ENCODE measurements at regions not wholly inside any gene's neighbourhood (a gene's known extent, or its start where the extent isn't known, plus 50 kb on each side); places are given as distances from the start of the nearest gene placed in this dataset.

DNA sequence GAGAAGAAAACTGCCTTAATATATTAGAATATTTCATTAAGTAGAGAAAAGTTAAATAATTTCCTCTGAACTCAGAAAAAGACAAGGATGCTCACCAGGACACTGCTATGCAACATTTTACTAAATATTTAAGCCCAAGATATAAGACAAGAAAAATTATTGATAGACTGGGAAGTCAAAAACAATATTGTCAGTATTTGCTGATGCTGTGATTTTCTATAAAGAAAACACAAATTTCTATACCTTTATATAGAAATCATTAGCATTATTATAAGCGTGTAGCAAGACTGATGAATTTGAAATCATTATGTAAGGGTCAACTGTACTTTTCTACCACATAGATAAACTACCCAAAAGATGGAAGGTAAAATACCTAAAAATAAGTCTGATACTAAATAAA lies 451.0 kb downstream of the RNF144A start:
- no TSS peak for BruUV-seq (replicated peaks)
- H3K9me3 ChIP-seq (ENCODE audit: low read depth, low read length, poor library complexity, severe bottlenecking): peaks cover 4% of the 10 kb centered on the region
- intact Hi-C loops (cut with micrococcal nuclease; ENCODE audit: unreplicated experiment): no loop called here

DNA sequence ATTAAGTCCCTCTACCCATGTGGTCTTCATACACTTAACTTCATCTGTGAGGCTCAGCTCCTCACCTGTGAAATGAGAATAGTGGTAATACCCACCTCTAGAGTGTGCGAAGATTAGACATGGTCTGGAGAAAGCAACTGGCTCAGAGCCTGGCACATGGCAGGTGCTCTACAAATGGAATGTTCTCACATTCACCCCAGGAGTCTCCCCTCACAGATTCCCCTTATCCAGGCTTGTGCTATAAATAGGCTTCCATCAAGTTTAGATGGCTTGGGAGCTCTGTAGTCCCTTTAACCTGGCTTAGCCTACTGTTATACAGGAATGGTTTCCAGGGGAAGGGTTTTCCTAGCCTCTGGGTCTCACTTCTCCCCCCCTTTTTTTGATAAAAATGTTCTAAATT lies 455.9 kb downstream of the RNF144A start:
- intact Hi-C loops (cut with micrococcal nuclease; ENCODE audit: unreplicated experiment): no loop called here
- ChIA-PET CTCF (no interaction called here), POLR2A (ENCODE audit: low non-redundant PET) (no interaction called here)
- no TSS peak for BruUV-seq (replicated peaks)
- TF ChIP-seq EZH2 (IDR thresholded peaks at IDR 0.05; ENCODE audit: borderline replicate concordance, low read depth, low read length, poor library complexity, severe bottlenecking): no peak
- no peak for TF ChIP-seq CTCF (conservative IDR thresholded peaks at IDR 0.05; ENCODE audit: low read depth, low read length)
- no peak overlapping the region for H3K27ac ChIP-seq (ENCODE audit: low read depth, low read length, poor library complexity, severe bottlenecking)
- H3K27me3 ChIP-seq (replicated peaks; ENCODE audit: insufficient read depth, low read depth, low read length, poor library complexity): no peaks in the 10 kb centered on the region
- H3K4me1 ChIP-seq (ENCODE audit: insufficient read depth, low read length, poor library complexity, severe bottlenecking): no peaks in the 10 kb centered on the region
- no peaks in the 10 kb centered on the region for H3K9me3 ChIP-seq (ENCODE audit: low read depth, low read length, poor library complexity, severe bottlenecking)
- DNase-seq (ENCODE audit: low spot score): no peak
- H3K36me3 ChIP-seq (ENCODE audit: insufficient read depth, low read length, poor library complexity, severe bottlenecking): no peaks in the 10 kb centered on the region
- no peak overlapping the region for H3K4me3 ChIP-seq (ENCODE audit: low read depth, low read length, poor library complexity, severe bottlenecking)

More for the DNA sequence above, 451.0 kb downstream of the RNF144A start:
- no peak overlapping the region for H3K27ac ChIP-seq (ENCODE audit: low read depth, low read length, poor library complexity, severe bottlenecking)
- H3K4me3 ChIP-seq (ENCODE audit: low read depth, low read length, poor library complexity, severe bottlenecking): no peak overlapping the region
- no peaks in the 10 kb centered on the region for H3K4me1 ChIP-seq (ENCODE audit: insufficient read depth, low read length, poor library complexity, severe bottlenecking)
- CTCF ChIA-PET: no interaction called here
- TF ChIP-seq EZH2 (IDR thresholded peaks at IDR 0.05; ENCODE audit: borderline replicate concordance, low read depth, low read length, poor library complexity, severe bottlenecking) (no peak), CTCF (conservative IDR thresholded peaks at IDR 0.05; ENCODE audit: low read depth, low read length) (no peak)
- POLR2A ChIA-PET (ENCODE audit: low non-redundant PET): no interaction called here
- DNase-seq (ENCODE audit: low spot score): no peak
- H3K27me3 ChIP-seq (replicated peaks; ENCODE audit: insufficient read depth, low read depth, low read length, poor library complexity): no peaks in the 10 kb centered on the region
- H3K36me3 ChIP-seq (ENCODE audit: insufficient read depth, low read length, poor library complexity, severe bottlenecking): no peaks in the 10 kb centered on the region

DNA sequence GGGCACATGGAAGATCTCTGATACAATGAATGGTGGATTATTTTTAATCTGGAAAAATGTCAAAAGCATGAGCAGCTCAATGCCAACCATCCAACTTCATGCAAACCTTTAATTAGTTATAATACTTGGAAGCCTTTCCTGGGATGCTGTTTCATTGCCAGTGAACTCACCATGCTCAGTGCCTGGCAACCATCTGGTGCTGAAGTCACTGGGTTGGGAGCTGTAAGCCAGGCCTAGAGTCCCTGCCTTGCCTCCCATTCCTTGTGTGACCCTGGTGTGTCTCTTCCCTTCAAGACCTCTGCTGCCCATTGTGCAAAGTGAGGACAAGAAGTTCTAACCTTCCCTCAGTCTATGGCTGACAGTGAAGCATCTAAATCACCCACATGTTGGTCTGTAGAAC lies 458.7 kb downstream of the RNF144A start:
- no TSS peak for BruUV-seq (replicated peaks)
- TF ChIP-seq EZH2 (IDR thresholded peaks at IDR 0.05; ENCODE audit: borderline replicate concordance, low read depth, low read length, poor library complexity, severe bottlenecking): no peak
- TF ChIP-seq CTCF (conservative IDR thresholded peaks at IDR 0.05; ENCODE audit: low read depth, low read length): no peak
- no peaks in the 10 kb centered on the region for H3K36me3 ChIP-seq (ENCODE audit: insufficient read depth, low read length, poor library complexity, severe bottlenecking)
- H3K9me3 ChIP-seq (ENCODE audit: low read depth, low read length, poor library complexity, severe bottlenecking): no peaks in the 10 kb centered on the region
- ChIA-PET CTCF (no interaction called here), POLR2A (ENCODE audit: low non-redundant PET) (no interaction called here)
- H3K27me3 ChIP-seq (replicated peaks; ENCODE audit: insufficient read depth, low read depth, low read length, poor library complexity): no peaks in the 10 kb centered on the region
- no peaks in the 10 kb centered on the region for H3K4me1 ChIP-seq (ENCODE audit: insufficient read depth, low read length, poor library complexity, severe bottlenecking)
- no peak overlapping the region for H3K4me3 ChIP-seq (ENCODE audit: low read depth, low read length, poor library complexity, severe bottlenecking)
- DNase-seq (ENCODE audit: low spot score): no peak
- H3K27ac ChIP-seq (ENCODE audit: low read depth, low read length, poor library complexity, severe bottlenecking): no peak overlapping the region
- intact Hi-C loops (cut with micrococcal nuclease; ENCODE audit: unreplicated experiment): no loop called here
